Neuron (in vitro differentiated cells): ENCODE measurements at regions not wholly inside any gene's neighbourhood (a gene's known extent, or its start where the extent isn't known, plus 50 kb on each side); places are given as distances from the start of the nearest gene placed in this dataset.
"Not testable (repeated sequence)": the region's sequence is repeated elsewhere in the genome, so short reads cannot be mapped to it uniquely, and the experiment has no call there.

Experiments used
- H2AFZ ChIP-seq: one replicate; pipeline ENCODE4 v1.6.1; 2013; ENCODE audit warnings: low read depth, mild to moderate bottlenecking, inconsistent platforms, low read length, moderate library complexity
- H3K27me3 ChIP-seq: one replicate; pipeline ENCODE4 v1.6.1; 2013; ENCODE audit warnings: low read length; ENCODE audit not compliant: insufficient read depth
- H3K36me3 ChIP-seq: one replicate; pipeline ENCODE4 v1.6.1; 2013; ENCODE audit warnings: low read length; ENCODE audit not compliant: insufficient read depth
- H3K4me1 ChIP-seq: one replicate; pipeline ENCODE4 v1.6.1; 2013; ENCODE audit warnings: low read length; ENCODE audit not compliant: insufficient read depth
- H3K4me3 ChIP-seq: 2 replicates; pipeline ENCODE4 v1.5.1; 2013; ENCODE audit warnings: mild to moderate bottlenecking, low read length, moderate library complexity
- H3K9me3 ChIP-seq: one replicate; pipeline ENCODE4 v1.6.1; 2013; ENCODE audit warnings: low read length

GRCh38 chr9:30925635-30926034 is 1458.8 kb upstream of the ACO1 start:
- Histone ChIP-seq H3K4me3 (no peak overlapping the region), H3K9me3 (no peaks in the 10 kb centered on the region), H3K27me3 (no peaks in the 10 kb centered on the region), H3K4me1 (no peaks in the 10 kb centered on the region), H2AFZ (no peak overlapping the region), H3K36me3 (no peaks in the 10 kb centered on the region)

DNA sequence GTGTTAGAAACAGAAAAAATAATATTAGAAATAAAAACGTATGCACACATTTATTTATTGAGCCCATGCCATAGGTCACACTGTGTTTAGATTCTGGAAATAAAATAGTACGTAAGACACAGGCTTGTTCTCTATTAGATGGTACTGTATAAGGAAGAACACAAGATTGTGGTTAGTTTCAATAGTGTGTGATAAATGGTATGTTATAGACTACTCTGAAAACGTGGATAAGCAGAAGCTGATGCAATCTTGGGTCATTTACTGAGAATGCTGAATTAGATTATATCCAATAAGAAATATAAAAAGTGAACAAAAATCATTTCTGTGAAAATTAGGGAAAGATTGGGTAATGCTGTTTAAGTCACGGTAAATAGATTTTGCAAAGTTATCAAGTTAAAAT is 1456.4 kb upstream of the ACO1 start:
- H3K4me3 ChIP-seq, result no peak overlapping the region
- H2AFZ ChIP-seq, result no peak overlapping the region
- H3K27me3 ChIP-seq, result no peaks in the 10 kb centered on the region
- no peaks in the 10 kb centered on the region for H3K9me3 ChIP-seq
- no peaks in the 10 kb centered on the region for H3K4me1 ChIP-seq
- H3K36me3 ChIP-seq, result no peaks in the 10 kb centered on the region

- H2AFZ ChIP-seq, result no peak overlapping the region
- H3K36me3 ChIP-seq, result no peaks in the 10 kb centered on the region
- H3K27me3 ChIP-seq, result no peaks in the 10 kb centered on the region
- H3K9me3 ChIP-seq, result no peaks in the 10 kb centered on the region
- H3K4me3 ChIP-seq, result no peak overlapping the region
- H3K4me1 ChIP-seq, result peaks cover under 1% of the 10 kb centered on the region
Observed at GRCh38 chr9:30932226-30932625, 1452.2 kb upstream of the ACO1 start.

DNA sequence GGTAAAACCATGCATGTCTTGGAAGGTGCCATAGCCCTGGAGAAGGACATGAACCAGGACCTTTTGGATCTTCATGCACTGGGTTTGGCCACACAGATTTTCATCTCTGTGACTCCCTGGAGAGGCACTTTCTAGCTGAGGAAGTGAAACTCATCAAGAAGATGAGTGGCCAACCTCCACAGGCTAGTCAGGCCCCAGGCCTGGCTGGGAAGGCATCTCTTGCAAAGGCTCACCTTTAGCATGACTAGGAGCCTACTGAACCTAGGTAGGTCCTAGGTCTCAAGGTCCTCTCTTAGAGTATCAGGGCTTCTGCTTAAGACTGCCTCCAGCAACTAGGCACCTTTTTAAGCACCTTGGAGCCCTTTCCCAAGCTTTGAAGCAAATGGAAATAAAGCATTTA is 1448.7 kb upstream of the ACO1 start:
- Histone ChIP-seq H3K36me3 (no peaks in the 10 kb centered on the region), H3K9me3 (no peaks in the 10 kb centered on the region), H2AFZ (no peak overlapping the region), H3K4me1 (peaks cover 2% of the 10 kb centered on the region), H3K4me3 (no peak overlapping the region), H3K27me3 (no peaks in the 10 kb centered on the region)

GRCh38 chr9:30937106-30937505 is 1447.3 kb upstream of the ACO1 start:
- H3K4me3 ChIP-seq, result no peak overlapping the region
- no peak overlapping the region for H2AFZ ChIP-seq
- H3K4me1 ChIP-seq, result peaks cover 2% of the 10 kb centered on the region
- H3K36me3 ChIP-seq, result no peaks in the 10 kb centered on the region
- no peaks in the 10 kb centered on the region for H3K9me3 ChIP-seq
- H3K27me3 ChIP-seq, result no peaks in the 10 kb centered on the region

DNA sequence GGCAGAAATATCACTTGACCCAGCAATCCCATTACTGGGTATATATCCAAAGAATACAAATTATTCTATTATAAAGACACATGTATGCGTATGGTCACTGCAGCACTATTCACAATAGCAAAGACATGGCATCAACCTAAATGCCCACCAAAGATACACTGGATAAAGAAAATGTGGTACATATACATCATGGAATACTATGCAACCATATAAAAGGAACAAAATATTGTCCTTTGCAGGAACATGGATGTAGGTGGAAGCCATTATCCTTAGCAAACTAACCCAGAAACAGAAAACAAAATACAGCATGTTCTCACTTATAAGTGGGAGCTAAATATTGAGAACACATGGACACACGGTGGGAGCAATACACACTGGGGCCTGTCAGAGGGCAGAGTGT is 1441.6 kb upstream of the ACO1 start:
- not testable (repeated sequence) for H3K27me3 ChIP-seq, H3K4me3 ChIP-seq, H2AFZ ChIP-seq, H3K9me3 ChIP-seq, H3K36me3 ChIP-seq, H3K4me1 ChIP-seq

DNA sequence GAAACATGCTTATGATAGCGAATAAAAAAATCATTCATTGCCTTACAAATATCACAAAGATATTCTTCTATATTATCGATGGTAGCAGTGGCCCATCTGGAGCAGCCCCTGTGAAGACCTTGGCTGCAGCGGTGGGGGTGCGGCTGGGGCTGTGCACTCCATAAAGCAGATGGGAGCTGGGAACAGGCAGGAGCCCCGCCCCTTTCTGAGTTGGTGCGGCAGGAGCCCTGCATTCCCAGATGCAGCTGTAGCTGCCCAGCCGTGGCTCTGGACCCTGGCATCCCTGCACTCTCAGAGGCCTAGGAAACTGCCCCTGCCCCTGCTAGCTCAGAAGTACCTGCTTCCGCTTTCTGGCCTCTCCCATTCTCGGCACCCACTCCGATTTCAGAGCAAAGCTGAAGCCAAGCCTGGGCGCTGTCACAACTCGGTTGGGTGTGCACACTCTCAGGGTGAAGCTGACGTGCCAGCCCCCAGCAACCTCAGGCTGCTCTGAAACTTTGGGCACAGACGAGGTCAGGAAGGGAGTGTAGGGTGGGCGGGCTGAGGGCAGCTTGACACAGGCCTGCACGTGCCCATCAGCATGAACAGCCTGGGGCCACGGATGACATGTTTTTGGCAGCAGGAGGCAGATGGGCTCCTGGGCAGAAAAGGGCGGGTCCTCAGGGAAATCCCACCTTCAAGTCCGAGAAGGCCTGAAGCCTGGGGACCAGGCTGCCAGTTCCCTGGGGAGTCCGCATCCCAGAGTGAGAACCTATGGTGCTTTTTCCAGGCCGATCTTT is 1440.8 kb upstream of the ACO1 start:
- H2AFZ ChIP-seq, result no peak overlapping the region
- no peaks in the 10 kb centered on the region for H3K36me3 ChIP-seq
- H3K9me3 ChIP-seq, result peaks cover 4% of the 10 kb centered on the region
- no peak overlapping the region for H3K4me3 ChIP-seq
- H3K27me3 ChIP-seq, result no peaks in the 10 kb centered on the region
- no peaks in the 10 kb centered on the region for H3K4me1 ChIP-seq

DNA sequence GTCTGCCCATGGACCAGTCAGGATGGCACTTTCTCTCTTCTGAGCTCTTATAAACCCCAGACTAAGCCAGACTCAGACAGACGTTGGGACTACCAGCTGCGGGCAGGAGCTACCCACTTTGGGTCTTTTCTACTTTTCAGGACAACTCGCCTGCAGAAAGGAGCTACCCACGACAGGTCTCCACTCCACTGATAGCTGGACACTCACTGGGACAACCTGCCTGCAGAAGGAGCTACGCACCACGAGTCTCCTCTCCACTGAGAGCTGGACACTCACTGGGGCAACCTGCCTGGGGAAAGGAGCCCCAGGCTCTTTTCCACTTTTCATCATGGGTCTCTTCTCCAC is 1440.2 kb upstream of the ACO1 start:
- H3K36me3 ChIP-seq, result no peaks in the 10 kb centered on the region
- no peaks in the 10 kb centered on the region for H3K4me1 ChIP-seq
- H3K27me3 ChIP-seq, result no peaks in the 10 kb centered on the region
- H3K4me3 ChIP-seq, result no peak overlapping the region
- H2AFZ ChIP-seq, result peak overlapping the region; percentile 39
- peaks cover 4% of the 10 kb centered on the region for H3K9me3 ChIP-seq

DNA sequence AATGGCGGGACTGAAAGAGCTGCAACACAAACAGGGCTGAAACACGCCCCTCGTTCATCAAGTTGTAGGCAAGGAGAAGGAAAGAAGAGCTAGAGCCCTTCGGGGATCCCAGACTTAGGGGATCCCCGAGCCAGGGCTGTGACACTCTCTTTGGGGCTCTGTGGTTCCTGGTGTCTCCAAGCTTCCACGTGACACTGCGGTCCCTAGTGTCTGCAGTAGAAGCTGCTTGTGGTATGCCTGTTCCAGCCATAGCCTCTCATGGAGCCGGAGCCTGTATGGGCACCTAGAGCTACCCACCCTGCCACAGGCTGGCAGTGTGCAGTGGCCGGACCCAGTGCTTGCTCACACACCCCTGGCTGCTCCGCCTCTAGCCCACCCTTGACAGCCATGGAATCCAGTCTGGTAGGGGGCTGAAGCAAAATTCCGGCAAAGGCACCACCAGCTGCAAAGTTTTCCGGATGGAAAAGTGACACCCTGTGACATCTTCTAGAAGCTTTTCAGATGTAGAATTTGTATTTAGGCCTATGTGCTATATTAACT is 1439.6 kb upstream of the ACO1 start:
- no peaks in the 10 kb centered on the region for H3K4me1 ChIP-seq
- no peak overlapping the region for H3K4me3 ChIP-seq
- no peaks in the 10 kb centered on the region for H3K27me3 ChIP-seq
- peaks cover 4% of the 10 kb centered on the region for H3K9me3 ChIP-seq
- H3K36me3 ChIP-seq, result no peaks in the 10 kb centered on the region
- H2AFZ ChIP-seq, result peak overlapping the region; percentile 39

- H3K36me3 ChIP-seq, result no peaks in the 10 kb centered on the region
- no peak overlapping the region for H2AFZ ChIP-seq
- no peak overlapping the region for H3K4me3 ChIP-seq
- H3K4me1 ChIP-seq, result peaks cover 2% of the 10 kb centered on the region
- no peaks in the 10 kb centered on the region for H3K9me3 ChIP-seq
- H3K27me3 ChIP-seq, result no peaks in the 10 kb centered on the region
Observed at GRCh38 chr9:30964332-30964731, 1420.1 kb upstream of the ACO1 start.

- Histone ChIP-seq H2AFZ (no peak overlapping the region), H3K4me1 (peaks cover 2% of the 10 kb centered on the region), H3K27me3 (no peaks in the 10 kb centered on the region), H3K36me3 (no peaks in the 10 kb centered on the region), H3K9me3 (no peaks in the 10 kb centered on the region), H3K4me3 (no peak overlapping the region)
Observed at GRCh38 chr9:30967476-30967875, 1417.0 kb upstream of the ACO1 start.

DNA sequence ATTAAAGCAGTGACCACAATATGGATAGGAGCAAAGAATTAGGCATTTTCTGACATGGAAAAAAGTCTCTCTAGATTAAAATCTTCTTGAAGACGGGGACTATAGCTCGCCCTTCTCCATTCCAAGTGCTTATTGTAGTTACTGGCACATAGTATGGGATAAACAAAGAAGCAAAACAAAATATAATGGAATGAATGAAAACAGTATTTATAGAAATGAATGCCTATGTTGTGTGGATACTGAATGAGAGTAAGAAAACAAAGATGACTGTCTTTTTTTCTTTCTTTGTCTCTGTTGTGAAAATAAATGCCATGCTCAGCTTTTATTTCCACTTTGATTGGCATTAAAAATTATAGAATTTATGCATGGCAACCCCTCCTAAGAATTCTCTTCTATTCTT is 1414.3 kb upstream of the ACO1 start:
- no peaks in the 10 kb centered on the region for H3K27me3 ChIP-seq
- no peak overlapping the region for H3K4me3 ChIP-seq
- no peaks in the 10 kb centered on the region for H3K9me3 ChIP-seq
- no peaks in the 10 kb centered on the region for H3K36me3 ChIP-seq
- H3K4me1 ChIP-seq, result peaks cover 2% of the 10 kb centered on the region
- H2AFZ ChIP-seq, result no peak overlapping the region

DNA sequence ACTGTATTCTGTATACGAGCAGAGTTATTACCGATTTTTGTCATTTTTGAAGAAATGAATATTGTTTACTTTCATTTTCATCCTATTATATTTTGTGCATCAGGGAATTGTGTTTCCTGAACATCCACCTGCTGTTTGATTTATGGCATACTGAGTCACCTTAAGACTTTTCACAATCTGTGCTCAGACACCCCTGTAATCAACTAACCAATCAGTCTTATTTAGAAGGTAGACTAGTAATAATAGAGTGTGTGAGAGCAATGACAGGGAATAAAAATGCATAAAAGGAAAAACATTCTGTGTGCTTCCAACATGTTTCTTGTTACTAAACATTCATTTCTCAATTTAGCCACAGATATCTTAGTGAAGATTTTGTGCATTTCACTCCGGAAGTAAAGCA is 1413.6 kb upstream of the ACO1 start:
- Histone ChIP-seq H3K27me3 (no peaks in the 10 kb centered on the region), H3K4me1 (peaks cover 2% of the 10 kb centered on the region), H2AFZ (no peak overlapping the region), H3K9me3 (no peaks in the 10 kb centered on the region), H3K4me3 (no peak overlapping the region), H3K36me3 (no peaks in the 10 kb centered on the region)

DNA sequence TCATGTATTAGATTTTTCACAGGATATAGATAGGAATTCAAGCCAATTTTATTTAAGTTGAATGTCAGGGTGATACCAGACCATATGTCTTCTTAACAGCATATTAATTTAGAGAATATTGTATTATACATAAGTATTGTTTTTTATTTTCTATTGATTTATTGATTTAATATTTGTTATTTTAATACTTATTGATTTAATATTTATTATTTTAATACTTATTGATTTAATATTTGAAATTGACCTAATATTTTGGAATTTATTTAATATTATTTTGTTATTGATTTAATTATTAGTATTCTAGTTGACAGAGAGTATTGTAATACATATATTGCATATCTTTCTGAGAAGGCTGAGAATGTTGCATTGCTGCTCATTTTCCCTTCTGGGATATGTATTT is 1411.8 kb upstream of the ACO1 start:
- no peak overlapping the region for H3K4me3 ChIP-seq
- H3K4me1 ChIP-seq, result no peaks in the 10 kb centered on the region
- no peaks in the 10 kb centered on the region for H3K36me3 ChIP-seq
- no peaks in the 10 kb centered on the region for H3K27me3 ChIP-seq
- no peak overlapping the region for H2AFZ ChIP-seq
- no peaks in the 10 kb centered on the region for H3K9me3 ChIP-seq
